Endothelial cell of umbilical vein (primary cell): ENCODE measurements at regions not wholly inside any gene's neighbourhood (a gene's known extent, or its start where the extent isn't known, plus 50 kb on each side); places are given as distances from the start of the nearest gene placed in this dataset.
"Not testable (repeated sequence)": the region's sequence is repeated elsewhere in the genome, so short reads cannot be mapped to it uniquely, and the experiment has no call there.

Source experiments
- BruUV-seq: library from RNA; stranded (reverse); fragments of 400-500 nt; replicated peaks from 2 replicates; lab custom pipeline; 2021; lab: Mats Ljungman, UMichigan
- CTCF ChIA-PET: fragments of 300-600, 350-600 bp; sonication (Branson Sonifier 250); formaldehyde crosslinking; loops from one replicate; lab custom pipeline; 2021; ENCODE audit warnings: antibody characterized with exemption, inconsistent platforms; lab: Charles Lee
- POLR2A ChIA-PET: fragments of 300-600, 350-600 bp; sonication (Branson Sonifier 250); formaldehyde crosslinking; loops from one replicate; lab custom pipeline; 2021; ENCODE audit warnings: antibody characterized with exemption, inconsistent platforms; lab: Charles Lee
- DNase-seq: peaks from one replicate; pipeline ENCODE4 v3.0.0-alpha.2; 2011; ENCODE audit warnings: low read depth, low spot score
- FAIRE-seq: peaks from 2 replicates; lab custom pipeline; 2011; peaks lifted over from hg19 to GRCh38; lab: Jason Lieb, UNC
- H2AFZ ChIP-seq: 2 replicates; pipeline ENCODE4 v1.6.0; 2012; ENCODE audit warnings: low read depth, low read length, control low read depth, inconsistent platforms
- H3K27ac ChIP-seq: 2 replicates; pipeline ENCODE4 v1.5.1; 2011; ENCODE audit warnings: low read depth, mild to moderate bottlenecking, control low read depth, low read length, moderate library complexity; ENCODE audit not compliant: insufficient read depth
- H3K27me3 ChIP-seq, 2 experiments: 2 replicates each; pipeline versions ENCODE4 v1.6.0 to v1.6.1; 2011; ENCODE audit warnings: low read length in 2 of 2, mixed read lengths in 1 of 2; ENCODE audit not compliant: control insufficient read depth in 2 of 2, insufficient read depth in 2 of 2
- H3K36me3 ChIP-seq, 2 experiments: 2 replicates in 1 of 2; 3 replicates in 1 of 2; pipeline ENCODE4 v1.5.1; 2011; ENCODE audit warnings: low read length in 2 of 2, mild to moderate bottlenecking in 1 of 2, moderate library complexity in 1 of 2; ENCODE audit not compliant: control insufficient read depth in 2 of 2, insufficient read depth in 2 of 2; ENCODE audit errors: extremely low read depth in 1 of 2
- H3K4me1 ChIP-seq: 3 replicates; pipeline ENCODE4 v1.5.1; 2011; ENCODE audit warnings: mild to moderate bottlenecking, low read length; ENCODE audit not compliant: control insufficient read depth, insufficient read depth; ENCODE audit errors: extremely low read depth
- H3K4me2 ChIP-seq: 2 replicates; pipeline ENCODE4 v1.6.1; 2011; ENCODE audit warnings: low read length, control low read depth, mixed read lengths; ENCODE audit not compliant: insufficient read depth
- H3K4me3 ChIP-seq, 3 experiments: fragments of 200-600 bp in 1 of 3; sonication (generic), shearing (Covaris generic) in 1 of 3; replicated peaks in 1 of 3; 2 replicates each; pipeline ENCODE4 v1.5.1; 2011 to 2016; ENCODE audit warnings: control low read depth in 3 of 3, low read length in 3 of 3, mild to moderate bottlenecking in 2 of 3, inconsistent platforms in 1 of 3, low read depth in 1 of 3, moderate library complexity in 1 of 3; ENCODE audit not compliant: insufficient read depth in 1 of 3
- H3K79me2 ChIP-seq: 2 replicates; pipeline ENCODE4 v1.6.0; 2012; ENCODE audit warnings: low read length, inconsistent platforms; ENCODE audit not compliant: control insufficient read depth, insufficient read depth
- H3K9ac ChIP-seq: replicated peaks from 2 replicates; pipeline ENCODE3; 2011; ENCODE audit warnings: low read length, control low read depth; ENCODE audit not compliant: insufficient read depth; ENCODE audit errors: extremely low read depth
- H3K9me1 ChIP-seq: replicated peaks from 3 replicates; pipeline ENCODE4 v1.6.0; 2011; ENCODE audit warnings: mild to moderate bottlenecking, low read length; ENCODE audit not compliant: control insufficient read depth, insufficient read depth; ENCODE audit errors: extremely low read depth
- H3K9me3 ChIP-seq: replicated peaks from 2 replicates; pipeline ENCODE4 v1.5.1; 2012; ENCODE audit warnings: low read length, inconsistent platforms; ENCODE audit not compliant: control insufficient read depth, insufficient read depth
- H4K20me1 ChIP-seq: replicated peaks from 2 replicates; pipeline ENCODE3; 2011; ENCODE audit warnings: mild to moderate bottlenecking, low read length; ENCODE audit not compliant: control insufficient read depth, insufficient read depth; ENCODE audit errors: extremely low read depth
- CTCF ChIP-seq, 2 donors: IDR thresholded peaks; 1 replicate in 1 of 2; 2 replicates in 1 of 2; pipeline ENCODE4 v1.5.1; 2011; ENCODE audit warnings: low read length in 2 of 2, mild to moderate bottlenecking in 2 of 2, moderate library complexity in 2 of 2, control low read depth in 1 of 2, inconsistent platforms in 1 of 2, low read depth in 1 of 2; ENCODE audit not compliant: insufficient read depth in 1 of 2; ENCODE audit errors: extremely low read depth in 1 of 2
- EZH2 ChIP-seq: IDR thresholded peaks from 2 replicates; pipeline ENCODE4 v1.6.1; 2012; ENCODE audit warnings: borderline replicate concordance, low read depth, mild to moderate bottlenecking, moderate library complexity, low read length, inconsistent platforms; ENCODE audit not compliant: severe bottlenecking
- FOS ChIP-seq: IDR thresholded peaks from 2 replicates; pipeline ENCODE4 v1.6.1; 2011; ENCODE audit warnings: mild to moderate bottlenecking, low read length, moderate library complexity, borderline replicate concordance; ENCODE audit not compliant: insufficient read depth
- GATA2 ChIP-seq: IDR thresholded peaks from 2 replicates; pipeline ENCODE4 v1.7.0; 2011; ENCODE audit warnings: low read depth, mild to moderate bottlenecking, moderate library complexity, mixed read lengths, low read length; ENCODE audit not compliant: insufficient read length, insufficient read depth
- JUN ChIP-seq: IDR thresholded peaks from 2 replicates; pipeline ENCODE4 v1.6.1; 2011; ENCODE audit warnings: borderline replicate concordance, low read depth; ENCODE audit not compliant: insufficient read length, insufficient read depth
- MAX ChIP-seq: IDR thresholded peaks from 2 replicates; pipeline ENCODE4 v1.6.1; 2011; ENCODE audit not compliant: insufficient read depth, insufficient read length
- MYC ChIP-seq: IDR thresholded peaks from one replicate; pipeline ENCODE4 v1.6.1; 2011; ENCODE audit warnings: mild to moderate bottlenecking, low read depth, low read length
- POLR2A ChIP-seq: IDR thresholded peaks from 2 replicates; pipeline ENCODE4 v1.6.1; 2012; ENCODE audit warnings: low read depth, mild to moderate bottlenecking, control low read depth, low read length
- POLR2AphosphoS5 ChIP-seq: IDR thresholded peaks from 2 replicates; pipeline ENCODE4 v1.6.1; 2012; ENCODE audit warnings: low read depth, mild to moderate bottlenecking, control low read depth, low read length, moderate library complexity; ENCODE audit not compliant: insufficient read depth
- dilution Hi-C: fragments of 300-500 bp; cut with MboI; formaldehyde crosslinking; loops from one replicate; pipeline ENCODE4 v1.15.0; 2019; ENCODE audit warnings: low sequenced_read_pairs; ENCODE audit not compliant: extremely low pct_ligation_motif_present
- intact Hi-C: fragments of 100-400 bp; cut with micrococcal nuclease; formaldehyde crosslinking; loops from one replicate; pipeline ENCODE4 v1.10.0; 2022

- TF ChIP-seq POLR2AphosphoS5 (no peak), GATA2 (no peak), MYC (no peak), POLR2A (no peak), FOS (no peak), JUN (no peak), MAX (no peak), CTCF (IDR thresholded peaks at IDR 0.05; ENCODE audit: extremely low read depth in 1 of 2, insufficient read depth in 1 of 2, low read depth in 1 of 2, low read length in 2 of 2) (no peak), EZH2 (no peak)
- Histone ChIP-seq H3K27ac (no peak overlapping the region), H3K9ac (no peak overlapping the region), H3K79me2 (no peaks in the 10 kb centered on the region), H3K4me3 (no peak overlapping the region), H3K9me3 (no peaks in the 10 kb centered on the region), H3K27me3 (peaks cover 0 to 5% of the 10 kb centered on the region in 2 experiments), H4K20me1 (no peaks in the 10 kb centered on the region), H2AFZ (no peak overlapping the region), H3K36me3 (no peaks in the 10 kb centered on the region), H3K4me1 (no peaks in the 10 kb centered on the region), H3K9me1 (no peaks in the 10 kb centered on the region), H3K4me2 (no peak overlapping the region)
- POLR2A ChIA-PET, result no interaction called here
- intact Hi-C loops, result no loop called here
- no peak for DNase-seq
- FAIRE-seq, result no peak
- CTCF ChIA-PET, result no interaction called here
- BruUV-seq, result no TSS peak
- dilution Hi-C loops, result no loop called here
Measured at GRCh38 chr13:79612604-79613003, 131.6 kb downstream of the NDFIP2 start.

GRCh38 chr13:79607895-79608294, 126.9 kb downstream of the NDFIP2 start:
- CTCF ChIA-PET, H3K9me3 ChIP-seq, H3K27ac ChIP-seq, intact Hi-C loops, H3K9me1 ChIP-seq, POLR2A ChIA-PET, H3K36me3 ChIP-seq, BruUV-seq, H3K27me3 ChIP-seq, dilution Hi-C loops, H3K4me3 ChIP-seq, H4K20me1 ChIP-seq, H3K79me2 ChIP-seq, H2AFZ ChIP-seq, H3K4me2 ChIP-seq, H3K4me1 ChIP-seq, H3K9ac ChIP-seq, FAIRE-seq, DNase-seq: not testable (repeated sequence)
